GM12892 (cell line): ENCODE measurements at regions not wholly inside any gene's neighbourhood (a gene's known extent, or its start where the extent isn't known, plus 50 kb on each side); places are given as distances from the start of the nearest gene placed in this dataset.

ENCODE experiments used
- POLR2A ChIP-seq: IDR thresholded peaks from 2 replicates; pipeline ENCODE4 v1.6.1; 2011; ENCODE audit warnings: low read depth, low read length, control low read depth
- POLR2AphosphoS5 ChIP-seq: IDR thresholded peaks from 2 replicates; pipeline ENCODE4 v1.6.1; 2011; ENCODE audit warnings: low read depth, low read length, control low read depth
- TAF1 ChIP-seq: IDR thresholded peaks from 2 replicates; pipeline ENCODE4 v1.6.1; 2011; ENCODE audit warnings: low read depth, mild to moderate bottlenecking, control low read depth, low read length, borderline replicate concordance

DNA sequence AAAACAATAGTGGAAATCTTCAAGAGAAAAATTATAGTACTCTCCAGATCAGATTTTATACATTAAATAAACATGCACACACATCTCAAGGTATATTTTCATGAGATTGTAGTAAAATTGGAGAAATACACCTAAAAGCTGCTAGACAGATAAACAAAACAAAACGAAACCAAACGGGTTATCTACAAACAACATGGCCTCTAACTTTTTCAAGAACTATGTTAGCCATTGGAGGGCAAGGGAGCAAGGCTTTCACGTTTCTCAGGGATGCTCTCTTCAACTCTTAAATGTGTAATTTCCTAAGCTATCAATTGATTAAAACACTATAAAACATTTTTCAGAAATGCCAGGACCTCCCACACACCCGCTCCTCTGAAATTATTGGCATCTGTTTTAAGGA lies 1262.4 kb upstream of the PCDH20 start:
- TF ChIP-seq POLR2A, result no peak
- TF ChIP-seq POLR2AphosphoS5, result no peak
- TF ChIP-seq TAF1, result no peak
